A549 (cell line): ENCODE measurements at regions not wholly inside any gene's neighbourhood (a gene's known extent, or its start where the extent isn't known, plus 50 kb on each side); places are given as distances from the start of the nearest gene placed in this dataset.

Source experiments
- CHD4 ChIP-seq: fragments of 200-600 bp; sonication (generic); IDR thresholded peaks from 2 replicates; pipeline ENCODE4 v1.6.1; 2016; ENCODE audit warnings: antibody characterized with exemption, mild to moderate bottlenecking, borderline replicate concordance
- JUN ChIP-seq, 2 experiments: fragments of >200 bp; sonication (Bioruptor Twin); formaldehyde crosslinking; IDR thresholded peaks; 2 replicates in 1 of 2; 3 replicates in 1 of 2; pipeline ENCODE4 v1.6.1; 2016 to 2017
- PHF8 ChIP-seq: fragments of 200-600 bp; sonication (generic); IDR thresholded peaks from 2 replicates; pipeline ENCODE4 v1.6.1; 2016; ENCODE audit warnings: low read depth, mild to moderate bottlenecking, antibody characterized with exemption, moderate library complexity, borderline replicate concordance
- POLR2A ChIP-seq: IDR thresholded peaks from 2 replicates; pipeline ENCODE4 v1.6.1; 2012; ENCODE audit warnings: mild to moderate bottlenecking, low read length
- RNF2 ChIP-seq: fragments of 200-600 bp; sonication (generic); IDR thresholded peaks from 2 replicates; pipeline ENCODE4 v1.6.1; 2016; ENCODE audit warnings: low read depth, mild to moderate bottlenecking, antibody characterized with exemption, moderate library complexity, borderline replicate concordance
- SMC3 ChIP-seq: fragments of >200 bp; sonication (Bioruptor Twin); formaldehyde crosslinking; IDR thresholded peaks from 3 replicates; pipeline ENCODE4 v1.6.1; 2018; ENCODE audit warnings: inconsistent platforms
- SREBF2 ChIP-seq: fragments of 450-650 bp; IDR thresholded peaks from 2 replicates; pipeline ENCODE4 v1.6.1; 2014; ENCODE audit warnings: mild to moderate bottlenecking, moderate library complexity
- TF ChIP-seq, protein P1 (sequence below): fragments of 200-600 bp; sonication (generic); IDR thresholded peaks from 2 replicates; pipeline ENCODE4 v1.6.1; 2016; ENCODE audit warnings: antibody characterized with exemption, mild to moderate bottlenecking, moderate library complexity
- TF ChIP-seq, protein P2 (sequence below): fragments of >200 bp; sonication (Bioruptor Twin); formaldehyde crosslinking; IDR thresholded peaks from 3 replicates; pipeline ENCODE4 v1.5.1; 2016
- TF ChIP-seq, protein P3 (sequence below): fragments of 250-450 bp; sonication (Bioruptor Pico); IDR thresholded peaks from 2 replicates; pipeline ENCODE4 v1.5.0; 2021; ENCODE audit warnings: mild to moderate bottlenecking, moderate library complexity, borderline replicate concordance

DNA sequence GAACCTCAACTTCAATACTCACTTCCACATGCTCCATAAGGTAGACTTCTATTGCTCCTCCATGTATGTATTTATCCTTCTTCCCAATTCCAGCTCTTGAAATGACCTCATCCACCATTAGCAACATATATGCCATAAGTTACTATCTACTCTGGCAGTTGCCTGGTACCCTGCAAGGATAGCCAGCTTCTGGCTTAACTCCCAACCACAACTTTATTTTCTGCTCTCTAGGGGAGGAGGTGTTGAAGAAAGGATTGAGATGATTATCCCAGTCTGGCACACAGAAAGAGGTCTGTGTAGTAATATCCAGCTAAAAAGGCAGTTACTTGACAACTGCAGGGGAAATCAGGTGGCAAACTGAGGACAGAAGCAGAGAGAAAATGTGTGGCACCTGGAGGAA lies 71.5 kb upstream of the MDM1 start:
- TF ChIP-seq, protein P1, sequence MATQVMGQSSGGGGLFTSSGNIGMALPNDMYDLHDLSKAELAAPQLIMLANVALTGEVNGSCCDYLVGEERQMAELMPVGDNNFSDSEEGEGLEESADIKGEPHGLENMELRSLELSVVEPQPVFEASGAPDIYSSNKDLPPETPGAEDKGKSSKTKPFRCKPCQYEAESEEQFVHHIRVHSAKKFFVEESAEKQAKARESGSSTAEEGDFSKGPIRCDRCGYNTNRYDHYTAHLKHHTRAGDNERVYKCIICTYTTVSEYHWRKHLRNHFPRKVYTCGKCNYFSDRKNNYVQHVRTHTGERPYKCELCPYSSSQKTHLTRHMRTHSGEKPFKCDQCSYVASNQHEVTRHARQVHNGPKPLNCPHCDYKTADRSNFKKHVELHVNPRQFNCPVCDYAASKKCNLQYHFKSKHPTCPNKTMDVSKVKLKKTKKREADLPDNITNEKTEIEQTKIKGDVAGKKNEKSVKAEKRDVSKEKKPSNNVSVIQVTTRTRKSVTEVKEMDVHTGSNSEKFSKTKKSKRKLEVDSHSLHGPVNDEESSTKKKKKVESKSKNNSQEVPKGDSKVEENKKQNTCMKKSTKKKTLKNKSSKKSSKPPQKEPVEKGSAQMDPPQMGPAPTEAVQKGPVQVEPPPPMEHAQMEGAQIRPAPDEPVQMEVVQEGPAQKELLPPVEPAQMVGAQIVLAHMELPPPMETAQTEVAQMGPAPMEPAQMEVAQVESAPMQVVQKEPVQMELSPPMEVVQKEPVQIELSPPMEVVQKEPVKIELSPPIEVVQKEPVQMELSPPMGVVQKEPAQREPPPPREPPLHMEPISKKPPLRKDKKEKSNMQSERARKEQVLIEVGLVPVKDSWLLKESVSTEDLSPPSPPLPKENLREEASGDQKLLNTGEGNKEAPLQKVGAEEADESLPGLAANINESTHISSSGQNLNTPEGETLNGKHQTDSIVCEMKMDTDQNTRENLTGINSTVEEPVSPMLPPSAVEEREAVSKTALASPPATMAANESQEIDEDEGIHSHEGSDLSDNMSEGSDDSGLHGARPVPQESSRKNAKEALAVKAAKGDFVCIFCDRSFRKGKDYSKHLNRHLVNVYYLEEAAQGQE = no peak
- no peak for TF ChIP-seq SREBF2
- no peak for TF ChIP-seq CHD4
- TF ChIP-seq PHF8 = no peak
- TF ChIP-seq SMC3 = no peak
- TF ChIP-seq, protein P2, sequence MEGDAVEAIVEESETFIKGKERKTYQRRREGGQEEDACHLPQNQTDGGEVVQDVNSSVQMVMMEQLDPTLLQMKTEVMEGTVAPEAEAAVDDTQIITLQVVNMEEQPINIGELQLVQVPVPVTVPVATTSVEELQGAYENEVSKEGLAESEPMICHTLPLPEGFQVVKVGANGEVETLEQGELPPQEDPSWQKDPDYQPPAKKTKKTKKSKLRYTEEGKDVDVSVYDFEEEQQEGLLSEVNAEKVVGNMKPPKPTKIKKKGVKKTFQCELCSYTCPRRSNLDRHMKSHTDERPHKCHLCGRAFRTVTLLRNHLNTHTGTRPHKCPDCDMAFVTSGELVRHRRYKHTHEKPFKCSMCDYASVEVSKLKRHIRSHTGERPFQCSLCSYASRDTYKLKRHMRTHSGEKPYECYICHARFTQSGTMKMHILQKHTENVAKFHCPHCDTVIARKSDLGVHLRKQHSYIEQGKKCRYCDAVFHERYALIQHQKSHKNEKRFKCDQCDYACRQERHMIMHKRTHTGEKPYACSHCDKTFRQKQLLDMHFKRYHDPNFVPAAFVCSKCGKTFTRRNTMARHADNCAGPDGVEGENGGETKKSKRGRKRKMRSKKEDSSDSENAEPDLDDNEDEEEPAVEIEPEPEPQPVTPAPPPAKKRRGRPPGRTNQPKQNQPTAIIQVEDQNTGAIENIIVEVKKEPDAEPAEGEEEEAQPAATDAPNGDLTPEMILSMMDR = no peak
- TF ChIP-seq, protein P3, sequence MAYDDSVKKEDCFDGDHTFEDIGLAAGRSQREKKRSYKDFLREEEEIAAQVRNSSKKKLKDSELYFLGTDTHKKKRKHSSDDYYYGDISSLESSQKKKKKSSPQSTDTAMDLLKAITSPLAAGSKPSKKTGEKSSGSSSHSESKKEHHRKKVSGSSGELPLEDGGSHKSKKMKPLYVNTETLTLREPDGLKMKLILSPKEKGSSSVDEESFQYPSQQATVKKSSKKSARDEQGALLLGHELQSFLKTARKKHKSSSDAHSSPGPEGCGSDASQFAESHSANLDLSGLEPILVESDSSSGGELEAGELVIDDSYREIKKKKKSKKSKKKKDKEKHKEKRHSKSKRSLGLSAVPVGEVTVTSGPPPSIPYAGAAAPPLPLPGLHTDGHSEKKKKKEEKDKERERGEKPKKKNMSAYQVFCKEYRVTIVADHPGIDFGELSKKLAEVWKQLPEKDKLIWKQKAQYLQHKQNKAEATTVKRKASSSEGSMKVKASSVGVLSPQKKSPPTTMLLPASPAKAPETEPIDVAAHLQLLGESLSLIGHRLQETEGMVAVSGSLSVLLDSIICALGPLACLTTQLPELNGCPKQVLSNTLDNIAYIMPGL = no peak
- no peak for TF ChIP-seq JUN (IDR thresholded peaks at IDR 0.05)
- no peak for TF ChIP-seq RNF2
- TF ChIP-seq POLR2A = no peak
